HCT116 (cell line): ENCODE measurements at regions not wholly inside any gene's neighbourhood (a gene's known extent, or its start where the extent isn't known, plus 50 kb on each side); places are given as distances from the start of the nearest gene placed in this dataset.

Experiments used
- ATAC-seq: fragments of 200-7000 bp; cut with Tn5 transposase; 2 replicates; pipeline ENCODE4 v1.9.1; 2020; ENCODE audit warnings: mild to moderate bottlenecking, moderate library complexity
- BruUV-seq: library from RNA; stranded (reverse); fragments of 400-500 nt; replicated peaks from 2 replicates; lab custom pipeline; 2021; lab: Mats Ljungman, UMichigan
- CTCF ChIA-PET: fragments of 300-600 bp; sonication (Branson Sonifier 250); formaldehyde crosslinking; loops from one replicate; lab custom pipeline; 2021; ENCODE audit warnings: antibody characterized with exemption; lab: Charles Lee
- POLR2A ChIA-PET: fragments of 300-600, 350-600 bp; sonication (Branson Sonifier 250); formaldehyde crosslinking; loops from one replicate; lab custom pipeline; 2021; ENCODE audit warnings: antibody characterized with exemption; lab: Charles Lee
- RAD21 ChIA-PET, 2 experiments: fragments of 300-600 bp; sonication (Branson Sonifier 250); formaldehyde crosslinking; loops; one replicate each; lab custom pipeline; 2023; ENCODE audit warnings: low total read pairs in 2 of 2; ENCODE audit not compliant: uncharacterized antibody in 2 of 2, unreplicated experiment in 2 of 2, low non-redundant PET in 1 of 2; lab: Charles Lee
- DNase-seq: peaks from one replicate; pipeline ENCODE4 v3.0.0-alpha.2; 2010; ENCODE audit warnings: low read depth, low spot score
- H2AFZ ChIP-seq: fragments of 200-600 bp; shearing (Covaris generic), sonication (generic); 2 replicates; pipeline ENCODE4 v1.6.1; 2017; ENCODE audit warnings: low read depth, mixed run types, mixed read lengths, antibody characterized with exemption, low read length; ENCODE audit not compliant: poor library complexity, severe bottlenecking
- H3K27ac ChIP-seq: 2 replicates; pipeline ENCODE4 v1.5.1; 2012; ENCODE audit warnings: low read depth, low read length
- H3K27me3 ChIP-seq: fragments of 200-600 bp; sonication (generic); 2 replicates; pipeline ENCODE4 v1.6.1; 2016; ENCODE audit warnings: mixed run types, low read length, mixed read lengths; ENCODE audit not compliant: insufficient read depth
- H3K36me3 ChIP-seq, 2 experiments: fragments of 200-500 bp in 1 of 2; fragments of 200-600 bp in 1 of 2; sonication (Bioruptor generic) in 1 of 2; sonication (generic) in 1 of 2; 2 replicates each; pipeline versions ENCODE4 v1.5.1 to v1.6.1; 2014 to 2016; ENCODE audit warnings: low read length in 2 of 2, inconsistent platforms in 1 of 2, mixed read lengths in 1 of 2, mixed run types in 1 of 2; ENCODE audit not compliant: insufficient read depth in 2 of 2, control insufficient read depth in 1 of 2
- H3K4me1 ChIP-seq, 2 experiments: fragments of 200-600 bp in 1 of 2; sonication (generic) in 1 of 2; 2 replicates each; pipeline versions ENCODE4 v1.5.1 to v1.6.1; 2012 to 2017; ENCODE audit warnings: low read length in 2 of 2, inconsistent platforms in 1 of 2, mild to moderate bottlenecking in 1 of 2, mixed read lengths in 1 of 2, mixed run types in 1 of 2, moderate library complexity in 1 of 2; ENCODE audit not compliant: insufficient read depth in 2 of 2, control insufficient read depth in 1 of 2
- H3K4me2 ChIP-seq: fragments of 200-600 bp; sonication (generic); 2 replicates; pipeline ENCODE4 v1.6.1; 2017; ENCODE audit warnings: mixed run types, low read length, mixed read lengths
- H3K4me3 ChIP-seq, 2 experiments: fragments of 200-600 bp in 1 of 2; sonication (generic) in 1 of 2; replicated peaks in 1 of 2; 2 replicates each; pipeline ENCODE4 v1.5.1; 2011 to 2016; ENCODE audit warnings: low read length in 2 of 2, control low read depth in 1 of 2, low read depth in 1 of 2, mild to moderate bottlenecking in 1 of 2, mixed read lengths in 1 of 2, mixed run types in 1 of 2
- H3K79me2 ChIP-seq: fragments of 200-600 bp; sonication (generic); 2 replicates; pipeline ENCODE4 v1.6.1; 2017; ENCODE audit warnings: mild to moderate bottlenecking, mixed run types, low read length, moderate library complexity, mixed read lengths; ENCODE audit not compliant: insufficient read depth
- H3K9ac ChIP-seq: fragments of 200-600 bp; sonication (generic); 2 replicates; pipeline ENCODE4 v1.6.1; 2016; ENCODE audit warnings: low read length, mixed read lengths
- H3K9me2 ChIP-seq: fragments of 200-600 bp; sonication (generic), shearing (Covaris generic); 2 replicates; pipeline ENCODE4 v1.6.1; 2017; ENCODE audit warnings: mixed run types, mild to moderate bottlenecking, moderate library complexity; ENCODE audit not compliant: insufficient read depth
- H3K9me3 ChIP-seq, 2 experiments: fragments of 200-500 bp in 1 of 2; fragments of 200-600 bp in 1 of 2; sonication (Bioruptor generic) in 1 of 2; sonication (generic) in 1 of 2; 2 replicates each; pipeline ENCODE4 v1.6.1; 2014 to 2017; ENCODE audit warnings: low read length in 2 of 2, mixed read lengths in 2 of 2, inconsistent platforms in 1 of 2, low read depth in 1 of 2, mild to moderate bottlenecking in 1 of 2, mixed run types in 1 of 2, moderate library complexity in 1 of 2; ENCODE audit not compliant: control insufficient read depth in 1 of 2, insufficient read depth in 1 of 2
- H4K20me1 ChIP-seq: fragments of 200-600 bp; sonication (generic), shearing (Covaris generic); 2 replicates; pipeline ENCODE4 v1.6.1; 2017; ENCODE audit warnings: mixed run types, mild to moderate bottlenecking, moderate library complexity; ENCODE audit not compliant: insufficient read depth
- ATF3 ChIP-seq: IDR thresholded peaks from 2 replicates; pipeline ENCODE4 v1.6.1; 2012
- CEBPB ChIP-seq: IDR thresholded peaks from 2 replicates; pipeline ENCODE4 v1.6.1; 2012; ENCODE audit warnings: low read depth
- CTCF ChIP-seq, 3 experiments: fragments of 200-600 bp in 1 of 3; sonication (generic) in 1 of 3; IDR thresholded peaks in 2 of 3; conservative IDR thresholded peaks in 1 of 3; 2 replicates each; pipeline ENCODE4 v1.5.1; 2012 to 2017; ENCODE audit warnings: low read depth in 2 of 3, low read length in 2 of 3, antibody characterized with exemption in 1 of 3, borderline replicate concordance in 1 of 3, control low read depth in 1 of 3, mild to moderate bottlenecking in 1 of 3, mixed read lengths in 1 of 3, mixed run types in 1 of 3, moderate library complexity in 1 of 3; ENCODE audit not compliant: insufficient read depth in 1 of 3
- ELF1 ChIP-seq: IDR thresholded peaks from 2 replicates; pipeline ENCODE4 v1.6.1; 2012; ENCODE audit warnings: low read depth, borderline replicate concordance
- EZH2 ChIP-seq: fragments of 200-600 bp; sonication (generic); IDR thresholded peaks from 2 replicates; pipeline ENCODE4 v1.6.1; 2017; ENCODE audit warnings: antibody characterized with exemption, mixed run types
- EZH2phosphoT487 ChIP-seq: fragments of 200-600 bp; IDR thresholded peaks from 2 replicates; pipeline ENCODE4 v1.6.1; 2018; ENCODE audit warnings: antibody characterized with exemption, borderline replicate concordance
- JUND ChIP-seq: IDR thresholded peaks from 2 replicates; pipeline ENCODE4 v1.6.1; 2012
- REST ChIP-seq: IDR thresholded peaks from 2 replicates; pipeline ENCODE4 v1.6.1; 2012; ENCODE audit warnings: low read depth
- SIN3A ChIP-seq: IDR thresholded peaks from 2 replicates; pipeline ENCODE4 v1.6.1; 2012; ENCODE audit warnings: low read depth
- SRF ChIP-seq: IDR thresholded peaks from 2 replicates; pipeline ENCODE4 v1.6.1; 2012; ENCODE audit warnings: low read depth
- YY1 ChIP-seq: IDR thresholded peaks from 2 replicates; pipeline ENCODE4 v1.6.1; 2011; ENCODE audit warnings: low read length, low read depth, moderate library complexity, mild to moderate bottlenecking; ENCODE audit not compliant: insufficient replicate concordance; ENCODE audit errors: extremely low read depth
- ZFX ChIP-seq: fragments of 450-650 bp; IDR thresholded peaks from 2 replicates; pipeline ENCODE4 v1.6.1; 2017
- intact Hi-C: fragments of 100-400 bp; cut with micrococcal nuclease; formaldehyde crosslinking; loops from 2 replicates; pipeline ENCODE4 v1.10.0; 2022

GRCh38 chr13:28548468-28548867 is 53.5 kb upstream of the FLT1 start:
- intact Hi-C loops, result no loop called here
- POLR2A ChIA-PET, result no interaction called here

GRCh38 chr13:28545583-28546333 is 50.8 kb upstream of the FLT1 start:
- ATAC-seq (no peak), DNase-seq (no peak)
- H3K4me1 ChIP-seq, result no peaks in the 10 kb centered on the region
- no peaks in the 10 kb centered on the region for H3K9me2 ChIP-seq
- H3K9me3 ChIP-seq, result no peaks in the 10 kb centered on the region
- intact Hi-C loops, result no loop called here
- no peaks in the 10 kb centered on the region for H3K79me2 ChIP-seq
- H3K4me2 ChIP-seq, result no peak overlapping the region
- no peaks in the 10 kb centered on the region for H4K20me1 ChIP-seq
- H3K4me3 ChIP-seq, result no peak overlapping the region
- POLR2A ChIA-PET, result no interaction called here
- no TSS peak for BruUV-seq
- H3K27ac ChIP-seq, result no peak overlapping the region
- CTCF ChIA-PET, result no interaction called here
- H2AFZ ChIP-seq, result no peak overlapping the region
- H3K36me3 ChIP-seq, result no peaks in the 10 kb centered on the region
- no peaks in the 10 kb centered on the region for H3K27me3 ChIP-seq
- no peak overlapping the region for H3K9ac ChIP-seq
- RAD21 ChIA-PET, result interaction anchor here in 1 of 2 experiments (0.6 kb wide), 1 partner anchor 219 kb away, joined by 6 read pairs; no protein-coding TSS in a partner anchor
- no peak for TF ChIP-seq ATF3
- no peak for TF ChIP-seq ZFX
- TF ChIP-seq YY1, result no peak
- no peak for TF ChIP-seq JUND
- TF ChIP-seq REST, result no peak
- TF ChIP-seq EZH2phosphoT487, result no peak
- TF ChIP-seq CTCF (IDR thresholded peaks at IDR 0.05 in 2 of 3, conservative IDR thresholded peaks at IDR 0.05 in 1 of 3; ENCODE audit: borderline replicate concordance in 1 of 3, insufficient read depth in 1 of 3, low read depth in 2 of 3, low read length in 2 of 3), result no peak
- TF ChIP-seq SRF, result no peak
- no peak for TF ChIP-seq EZH2
- no peak for TF ChIP-seq SIN3A

More at GRCh38 chr13:28548468-28548867, 53.5 kb upstream of the FLT1 start:
- TF ChIP-seq SRF, result no peak
- no peak for TF ChIP-seq JUND
- TF ChIP-seq ZFX, result no peak
- TF ChIP-seq CEBPB, result no peak
- no peak for TF ChIP-seq ELF1
- Histone ChIP-seq H3K9me2 (no peaks in the 10 kb centered on the region), H3K4me3 (no peak overlapping the region), H2AFZ (no peak overlapping the region), H3K36me3 (no peaks in the 10 kb centered on the region), H3K9me3 (no peaks in the 10 kb centered on the region), H3K9ac (no peak overlapping the region), H4K20me1 (no peaks in the 10 kb centered on the region), H3K79me2 (no peaks in the 10 kb centered on the region), H3K27me3 (no peaks in the 10 kb centered on the region), H3K4me1 (no peaks in the 10 kb centered on the region), H3K4me2 (no peak overlapping the region), H3K27ac (no peak overlapping the region)
- BruUV-seq, result no TSS peak
- DNase-seq (no peak), ATAC-seq (no peak)
- CTCF ChIA-PET, result interaction anchor here (0.9 to 1.7 kb wide), 3 partner anchors 248 to 1186 kb away, joined by 3 to 9 read pairs (median 3); no protein-coding TSS in a partner anchor
- RAD21 ChIA-PET, result no interaction called here
